ENCODE measurements at regions not wholly inside any gene's neighbourhood (a gene's known extent, or its start where the extent isn't known, plus 50 kb on each side); places are given as distances from the start of the nearest gene placed in this dataset.

- TF ChIP-seq CTCF (IDR thresholded peaks at IDR 0.05) (no peak), POLR2A (IDR thresholded peaks at IDR 0.05) (no peak)
Measured at GRCh38 chr15:97520689-97521088, 439.8 kb upstream of the ARRDC4 start.
